HG02852 (cell line): ENCODE measurements at regions not wholly inside any gene's neighbourhood (a gene's known extent, or its start where the extent isn't known, plus 50 kb on each side); places are given as distances from the start of the nearest gene placed in this dataset.

Source experiments
- ATAC-seq: cut with Tn5 transposase; IDR thresholded peaks from one replicate; pipeline ENCODE4 v1.9.1; 2021; ENCODE audit warnings: mild to moderate bottlenecking, moderate library complexity; ENCODE audit not compliant: unreplicated experiment

- ATAC-seq: no peak
Measured at GRCh38 chr18:25875551-25876240, 214.7 kb downstream of the SS18 start.

- ATAC-seq: no peak
Measured at GRCh38 chr18:25873833-25874232, 216.6 kb downstream of the SS18 start.

GRCh38 chr18:25866331-25866730 lies 224.1 kb downstream of the SS18 start:
- no peak for ATAC-seq

GRCh38 chr18:25862881-25863600 lies 227.4 kb downstream of the SS18 start:
- no peak for ATAC-seq

GRCh38 chr18:25853691-25854433 lies 236.6 kb downstream of the SS18 start:
- ATAC-seq: no peak

GRCh38 chr18:25843791-25844190 lies 246.6 kb downstream of the SS18 start:
- ATAC-seq: no peak

- no peak for ATAC-seq
Measured at GRCh38 chr18:25842665-25843064, 247.7 kb downstream of the SS18 start.

GRCh38 chr18:25834061-25834460 lies 256.4 kb downstream of the SS18 start:
- ATAC-seq: no peak

- no peak for ATAC-seq
Measured at GRCh38 chr18:25832001-25832604, 258.3 kb downstream of the SS18 start.

GRCh38 chr18:25831301-25831701 lies 259.1 kb downstream of the SS18 start:
- ATAC-seq: no peak

GRCh38 chr18:25830787-25831186 lies 259.6 kb downstream of the SS18 start:
- ATAC-seq: no peak

- no peak for ATAC-seq
Measured at GRCh38 chr18:25827961-25828561, 262.4 kb downstream of the SS18 start.

- no peak for ATAC-seq
Measured at GRCh38 chr18:25827228-25827627, 263.2 kb downstream of the SS18 start.

GRCh38 chr18:25826823-25827222 lies 263.6 kb downstream of the SS18 start:
- ATAC-seq: no peak

- no peak for ATAC-seq
Measured at GRCh38 chr18:25825979-25826776, 264.2 kb downstream of the SS18 start.

- ATAC-seq: no peak
Measured at GRCh38 chr18:25825056-25825455, 265.4 kb downstream of the SS18 start.

- no peak for ATAC-seq
Measured at GRCh38 chr18:25819746-25820363, 270.6 kb downstream of the SS18 start.

GRCh38 chr18:25818505-25818904 lies 271.9 kb downstream of the SS18 start:
- ATAC-seq: no peak

- no peak for ATAC-seq
Measured at GRCh38 chr18:25817546-25818237, 272.7 kb downstream of the SS18 start.
